Left lung (tissue), 4 donors: ENCODE measurements at regions not wholly inside any gene's neighbourhood (a gene's known extent, or its start where the extent isn't known, plus 50 kb on each side); places are given as distances from the start of the nearest gene placed in this dataset.
"Not testable (repeated sequence)": the region's sequence is repeated elsewhere in the genome, so short reads cannot be mapped to it uniquely, and the experiment has no call there.

Source experiments
- ATAC-seq: fragments of 200-7000 bp; cut with Tn5 transposase; one replicate; pipeline ENCODE4 v1.9.1; 2020; ENCODE audit warnings: moderate library complexity
- DNase-seq, 4 donors: peaks; one replicate each; pipeline ENCODE4 v3.0.0-alpha.2; 2013 to 2020
- H3K27ac ChIP-seq, 2 donors: fragments of 200-600 bp; sonication (generic) in 1 of 2; one replicate each; pipeline versions ENCODE4 v1.5.0 to v1.8.0; 2020 to 2021
- H3K27me3 ChIP-seq, 2 donors: fragments of 200-600 bp; sonication (generic) in 1 of 2; one replicate each; pipeline versions ENCODE4 v1.5.0 to v1.8.0; 2020 to 2021
- H3K36me3 ChIP-seq, 2 donors: fragments of 200-600 bp; sonication (generic) in 1 of 2; one replicate each; pipeline versions ENCODE4 v1.5.0 to v1.8.0; 2020 to 2021
- H3K4me1 ChIP-seq, 2 donors: fragments of 200-600 bp; one replicate each; pipeline ENCODE4 v1.8.0; 2021
- H3K4me3 ChIP-seq, 2 donors: fragments of 200-600 bp; sonication (generic) in 1 of 2; one replicate each; pipeline versions ENCODE4 v1.5.0 to v1.8.0; 2020 to 2021; ENCODE audit warnings: mild to moderate bottlenecking in 1 of 2
- H3K9me3 ChIP-seq, 2 donors: fragments of 200-600 bp; sonication (generic) in 1 of 2; one replicate each; pipeline versions ENCODE4 v1.5.0 to v1.8.0; 2020 to 2021
- intact Hi-C, 2 donors: fragments of 100-400 bp; cut with DNase I; formaldehyde crosslinking; loops; one replicate each; pipeline versions ENCODE4 v1.11.2 to v1.14.2; 2022
- TF ChIP-seq, protein P1 (sequence below), 2 donors: fragments of 200-600 bp; sonication (generic) in 1 of 2; IDR thresholded peaks; one replicate each; pipeline versions ENCODE4 v1.5.0 to v1.8.0; 2021; ENCODE audit warnings: antibody characterized with exemption in 2 of 2
- donor health status: DM: no; HTN: yes; CAD: no.
- donor health status: DM: no; HTN: no; CAD: no.

DNA sequence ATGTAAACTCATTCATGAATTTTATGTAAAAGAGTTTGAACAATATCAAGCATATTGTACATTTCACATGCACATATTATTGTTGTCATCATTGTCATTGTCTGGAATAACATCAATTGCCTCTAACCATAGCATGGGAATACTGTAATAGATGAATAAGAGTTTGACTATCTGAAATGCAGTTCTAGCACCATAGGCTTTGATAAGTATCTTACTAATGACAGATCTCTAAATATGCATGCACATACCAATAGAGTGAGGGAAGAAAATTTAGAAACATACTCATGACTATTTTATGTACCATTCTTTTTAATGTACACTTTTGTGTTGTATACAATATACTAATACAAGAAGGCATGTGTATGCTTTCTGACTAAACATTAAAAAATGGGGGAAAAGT lies 161.6 kb upstream of the SPRY1 start:
- TF ChIP-seq, protein P1, sequence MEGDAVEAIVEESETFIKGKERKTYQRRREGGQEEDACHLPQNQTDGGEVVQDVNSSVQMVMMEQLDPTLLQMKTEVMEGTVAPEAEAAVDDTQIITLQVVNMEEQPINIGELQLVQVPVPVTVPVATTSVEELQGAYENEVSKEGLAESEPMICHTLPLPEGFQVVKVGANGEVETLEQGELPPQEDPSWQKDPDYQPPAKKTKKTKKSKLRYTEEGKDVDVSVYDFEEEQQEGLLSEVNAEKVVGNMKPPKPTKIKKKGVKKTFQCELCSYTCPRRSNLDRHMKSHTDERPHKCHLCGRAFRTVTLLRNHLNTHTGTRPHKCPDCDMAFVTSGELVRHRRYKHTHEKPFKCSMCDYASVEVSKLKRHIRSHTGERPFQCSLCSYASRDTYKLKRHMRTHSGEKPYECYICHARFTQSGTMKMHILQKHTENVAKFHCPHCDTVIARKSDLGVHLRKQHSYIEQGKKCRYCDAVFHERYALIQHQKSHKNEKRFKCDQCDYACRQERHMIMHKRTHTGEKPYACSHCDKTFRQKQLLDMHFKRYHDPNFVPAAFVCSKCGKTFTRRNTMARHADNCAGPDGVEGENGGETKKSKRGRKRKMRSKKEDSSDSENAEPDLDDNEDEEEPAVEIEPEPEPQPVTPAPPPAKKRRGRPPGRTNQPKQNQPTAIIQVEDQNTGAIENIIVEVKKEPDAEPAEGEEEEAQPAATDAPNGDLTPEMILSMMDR (IDR thresholded peaks at IDR 0.05), result no peak
- Histone ChIP-seq H3K4me1 (peaks cover 12 to 23% of the 10 kb centered on the region in 2 donors), H3K36me3 (no peaks in the 10 kb centered on the region), H3K9me3 (no peaks in the 10 kb centered on the region), H3K27ac (no peak overlapping the region), H3K27me3 (no peaks in the 10 kb centered on the region), H3K4me3 (no peak overlapping the region)
- intact Hi-C loops, result no loop called here
- ATAC-seq (no peak), DNase-seq (peak in 1 of 4 donors; percentile 24)

DNA sequence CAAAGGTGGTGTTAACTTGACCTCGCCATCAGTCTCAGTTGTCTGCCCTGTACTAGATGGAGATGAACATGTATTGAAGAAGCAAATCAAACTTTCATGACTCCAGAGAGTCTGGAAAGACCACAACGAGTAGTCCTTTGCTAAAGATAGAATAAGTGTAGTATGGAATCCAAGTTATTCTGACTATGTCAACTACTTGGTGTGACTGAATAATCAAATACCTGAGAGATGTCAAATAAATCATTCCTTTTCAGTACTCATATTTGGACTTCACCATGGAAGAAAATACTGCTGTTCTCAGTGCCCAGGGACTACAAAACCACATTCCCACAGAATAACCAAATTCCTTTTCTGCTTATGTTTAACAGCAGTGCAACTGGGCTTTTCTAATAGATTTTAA lies 161.2 kb upstream of the SPRY1 start:
- no peaks in the 10 kb centered on the region for H3K36me3 ChIP-seq
- no peaks in the 10 kb centered on the region for H3K9me3 ChIP-seq
- DNase-seq, result no peak
- intact Hi-C loops, result no loop called here
- peak; percentile 89 for ATAC-seq
- no peaks in the 10 kb centered on the region for H3K27me3 ChIP-seq
- no peak overlapping the region for H3K27ac ChIP-seq
- peaks cover 12 to 23% of the 10 kb centered on the region in 2 donors for H3K4me1 ChIP-seq
- TF ChIP-seq, protein P1 (IDR thresholded peaks at IDR 0.05), result no peak
- no peak overlapping the region for H3K4me3 ChIP-seq

DNA sequence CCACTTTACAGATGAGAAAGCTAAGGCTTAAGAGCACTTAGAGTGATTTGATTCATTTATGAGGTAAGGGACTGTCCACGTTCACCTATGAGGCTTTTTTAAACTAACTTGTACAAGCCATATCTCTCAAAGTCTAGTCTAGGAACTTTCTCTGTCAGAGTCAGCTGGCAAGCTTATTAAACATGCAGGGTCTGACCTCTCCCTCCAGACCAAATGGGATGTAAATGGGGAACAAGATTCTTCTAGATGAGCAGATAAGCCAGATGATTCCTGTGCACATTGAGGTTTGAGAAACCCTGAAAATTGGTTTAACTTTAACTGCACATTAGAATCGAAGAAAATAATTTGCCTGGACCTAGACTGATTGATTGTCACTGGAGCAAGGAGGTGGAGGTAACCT lies 160.0 kb upstream of the SPRY1 start:
- TF ChIP-seq, protein P1 (IDR thresholded peaks at IDR 0.05), result no peak
- Histone ChIP-seq H3K9me3 (no peaks in the 10 kb centered on the region), H3K27ac (no peak overlapping the region), H3K36me3 (no peaks in the 10 kb centered on the region), H3K4me3 (no peak overlapping the region), H3K4me1 (peaks cover 12 to 23% of the 10 kb centered on the region in 2 donors), H3K27me3 (no peaks in the 10 kb centered on the region)
- DNase-seq (no peak), ATAC-seq (no peak)
- intact Hi-C loops, result no loop called here

DNA sequence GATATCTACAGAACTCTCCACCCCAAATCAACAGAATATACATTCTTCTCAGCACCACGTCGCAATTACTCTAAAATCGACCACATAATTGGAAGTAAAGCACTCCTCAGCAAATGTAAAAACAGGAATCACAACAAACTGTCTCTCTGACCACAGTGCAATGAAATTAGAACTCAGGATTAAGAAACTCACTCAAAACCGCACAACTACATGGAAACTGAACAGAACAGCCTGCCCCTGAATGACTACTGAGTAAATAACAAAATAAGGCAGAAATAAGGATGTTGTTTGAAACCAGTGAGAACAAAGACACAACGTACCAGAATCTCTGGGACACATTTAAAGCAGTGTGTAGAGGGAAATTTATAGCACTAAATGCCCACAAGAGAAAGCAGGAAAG lies 156.3 kb upstream of the SPRY1 start:
- DNase-seq, H3K4me1 ChIP-seq, ATAC-seq, intact Hi-C loops, H3K27me3 ChIP-seq, H3K4me3 ChIP-seq, H3K27ac ChIP-seq, H3K9me3 ChIP-seq, H3K36me3 ChIP-seq: not testable (repeated sequence)

DNA sequence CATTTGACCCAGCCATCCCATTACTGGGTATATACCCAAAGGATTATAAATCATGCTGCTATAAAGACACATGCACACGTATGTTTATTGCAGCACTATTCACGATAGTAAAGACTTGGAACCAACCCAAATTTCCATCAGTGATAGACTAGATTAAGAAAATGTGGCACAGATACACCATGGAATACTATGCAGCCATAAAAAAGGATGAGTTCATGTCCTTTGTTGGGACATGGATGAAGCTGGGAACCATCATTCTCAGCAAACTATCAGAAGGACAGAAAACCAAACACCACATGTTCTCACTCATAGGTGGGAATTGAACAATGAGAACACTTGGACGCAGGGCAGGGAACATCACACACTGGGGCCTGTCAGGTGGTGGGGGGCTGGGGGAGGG lies 153.4 kb upstream of the SPRY1 start:
- H3K27me3 ChIP-seq, ATAC-seq, H3K4me3 ChIP-seq, H3K36me3 ChIP-seq, intact Hi-C loops, H3K27ac ChIP-seq, DNase-seq, H3K9me3 ChIP-seq: not testable (repeated sequence)
- peaks cover 0 to 13% of the 10 kb centered on the region in 2 donors for H3K4me1 ChIP-seq

DNA sequence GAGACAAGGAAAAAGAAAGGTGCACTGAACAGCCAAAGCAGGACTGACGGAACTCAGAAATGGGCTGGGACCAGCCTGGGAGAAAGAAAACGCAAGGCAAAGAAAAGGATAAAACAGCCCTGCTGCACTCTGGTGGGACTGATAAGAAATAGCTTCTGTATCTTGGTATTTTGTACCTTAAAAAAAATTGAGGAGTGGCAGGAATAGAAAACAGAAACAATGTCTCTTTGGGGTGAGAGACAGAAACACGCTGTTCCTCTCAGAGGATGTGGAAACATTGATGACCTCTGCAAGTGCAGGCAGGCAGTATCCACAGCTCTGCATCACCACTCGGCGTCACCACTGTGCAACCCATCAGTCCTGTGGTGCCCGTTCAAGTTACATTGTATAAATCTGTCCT lies 152.5 kb upstream of the SPRY1 start:
- Histone ChIP-seq H3K4me3 (no peak overlapping the region), H3K27me3 (no peaks in the 10 kb centered on the region), H3K9me3 (peaks cover 0 to 3% of the 10 kb centered on the region in 2 donors), H3K36me3 (no peaks in the 10 kb centered on the region), H3K4me1 (peaks cover 0 to 22% of the 10 kb centered on the region in 2 donors), H3K27ac (no peak overlapping the region)
- TF ChIP-seq, protein P1 (IDR thresholded peaks at IDR 0.05), result no peak
- ATAC-seq (peak; percentile 77), DNase-seq (peak in 2 of 4 donors; percentile 35 to 49)
- intact Hi-C loops, result no loop called here
